Pancreas (tissue), 10 donors: ENCODE measurements at regions not wholly inside any gene's neighbourhood (a gene's known extent, or its start where the extent isn't known, plus 50 kb on each side); places are given as distances from the start of the nearest gene placed in this dataset.

ENCODE experiments used
- ATAC-seq, 4 donors: fragments of 200-7000 bp; cut with Tn5 transposase; one replicate each; pipeline versions ENCODE4 v1.8.0 to v1.9.1; 2020; ENCODE audit warnings: mild to moderate bottlenecking in 4 of 4, moderate library complexity in 4 of 4
- DNase-seq, 6 donors: peaks; one replicate each; pipeline ENCODE4 v3.0.0-alpha.2; 2020
- FAIRE-seq: peaks from 2 replicates; lab custom pipeline; 2012; peaks lifted over from hg19 to GRCh38; lab: Jason Lieb, UNC
- H3K27ac ChIP-seq, 4 donors: fragments of 200-600 bp; sonication (generic); 1 replicate in 3 of 4; 2 replicates in 1 of 4; pipeline versions ENCODE4 v1.5.0 to v1.8.0; 2020
- H3K27me3 ChIP-seq, 4 donors: fragments of 200-600 bp; one replicate each; pipeline ENCODE4 v1.8.0; 2021
- H3K36me3 ChIP-seq, 3 donors: fragments of 200-600 bp; sonication (generic) in 1 of 3; one replicate each; pipeline versions ENCODE4 v1.5.0 to v1.8.0; 2020 to 2021
- H3K4me1 ChIP-seq, 3 donors: fragments of 200-600 bp; one replicate each; pipeline ENCODE4 v1.8.0; 2021
- H3K4me3 ChIP-seq, 4 donors: fragments of 200-600 bp; sonication (generic) in 2 of 4; one replicate each; pipeline versions ENCODE4 v1.5.0 to v1.8.0; 2020 to 2021
- H3K9me3 ChIP-seq, 4 donors: fragments of 200-600 bp; one replicate each; pipeline ENCODE4 v1.8.0; 2021
- CTCF ChIP-seq, 4 donors: fragments of 200-600 bp; sonication (generic) in 3 of 4; IDR thresholded peaks; one replicate each; pipeline versions ENCODE4 v1.5.0 to v1.8.0; 2021; ENCODE audit warnings: antibody characterized with exemption in 4 of 4
- WGBS, 2 donors: extraction: QIAGEN DNeasy Blood & Tissue Kit; methylation state at CpG; one replicate each; pipeline ENCODE4 v1.1.7; 2013; 5-methylcytosine and 5-hydroxymethylcytosine counted together
- intact Hi-C, 3 donors: fragments of 100-400 bp; cut with DNase I; formaldehyde crosslinking; loops; one replicate each; pipeline versions ENCODE4 v1.11.1 to v1.14.2; 2022
- donor health status: healthy with polysubstance abuse.
- donor health status: DM: no; HTN: no; CAD: no; lungs with moderate emphysema.
- donor health status: DM: no; HTN: no; CAD: no.
- donor health status: control.
- donor health status: control.
- donor health status: Bipolar disorder and iron deficiency.
- donor health status: DM: yes; HTN: yes; CAD: no.
- donor health status: DM: no; HTN: no; CAD: no.
- donor health status: DM: no; HTN: no; CAD: no.
- donor health status: DM: yes; HTN: yes; CAD: no.

DNA sequence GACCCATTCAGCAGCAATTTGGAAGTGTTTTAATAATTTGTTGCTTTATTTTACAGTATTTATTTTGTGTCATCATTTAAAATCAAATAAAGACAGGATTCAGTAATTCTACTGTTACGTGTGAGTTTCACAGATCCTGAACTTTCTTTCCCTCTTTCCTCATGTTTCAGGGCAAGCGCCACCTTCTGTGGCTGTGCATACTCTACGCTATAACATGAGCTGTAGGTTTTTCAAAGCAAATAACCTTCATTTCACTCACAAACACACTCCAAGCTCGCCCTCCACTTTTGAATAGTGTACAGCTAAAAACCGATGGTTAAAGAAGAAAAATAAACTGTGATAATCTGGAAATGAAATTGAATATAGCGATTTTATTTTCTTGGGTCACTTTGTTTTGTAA lies 753.3 kb downstream of the OLFM4 start:
- FAIRE-seq (no peak), ATAC-seq (peak in 1 of 4 donors; percentile 38), DNase-seq (no peak)
- H3K27me3 ChIP-seq, result peaks cover 0 to 12% (median 0%) of the 10 kb centered on the region in 4 donors
- no peaks in the 10 kb centered on the region for H3K36me3 ChIP-seq
- peaks cover 0 to 4% (median 0%) of the 10 kb centered on the region in 3 donors for H3K4me1 ChIP-seq
- no peak overlapping the region for H3K27ac ChIP-seq
- TF ChIP-seq CTCF (IDR thresholded peaks at IDR 0.05), result no peak
- H3K4me3 ChIP-seq, result no peak overlapping the region
- WGBS, 2 donors, result 9 to 11% methylated on average over 6 of the region's 6 CpGs
- no peaks in the 10 kb centered on the region for H3K9me3 ChIP-seq
- intact Hi-C loops, result no loop called here

- Histone ChIP-seq H3K9me3 (no peaks in the 10 kb centered on the region), H3K4me3 (peak overlapping the region in 2 of 4 donors; percentile 11 to 31), H3K27me3 (peaks cover 0 to 12% (median 0%) of the 10 kb centered on the region in 4 donors), H3K4me1 (peaks cover 0 to 4% (median 0%) of the 10 kb centered on the region in 3 donors), H3K27ac (no peak overlapping the region), H3K36me3 (no peaks in the 10 kb centered on the region)
- DNase-seq (peak in 4 of 6 donors; percentile 16 to 42 (median 22)), FAIRE-seq (no peak), ATAC-seq (peak; percentile 83 to 92 (median 88))
- peak; percentile 53 to 77 (median 64) for TF ChIP-seq CTCF (IDR thresholded peaks at IDR 0.05)
- intact Hi-C loops, result no loop called here
- 1% methylated on average over 9 of the region's 9 CpGs for WGBS, 2 donors
Measured at GRCh38 chr13:53782488-53782961, 753.9 kb downstream of the OLFM4 start.

DNA sequence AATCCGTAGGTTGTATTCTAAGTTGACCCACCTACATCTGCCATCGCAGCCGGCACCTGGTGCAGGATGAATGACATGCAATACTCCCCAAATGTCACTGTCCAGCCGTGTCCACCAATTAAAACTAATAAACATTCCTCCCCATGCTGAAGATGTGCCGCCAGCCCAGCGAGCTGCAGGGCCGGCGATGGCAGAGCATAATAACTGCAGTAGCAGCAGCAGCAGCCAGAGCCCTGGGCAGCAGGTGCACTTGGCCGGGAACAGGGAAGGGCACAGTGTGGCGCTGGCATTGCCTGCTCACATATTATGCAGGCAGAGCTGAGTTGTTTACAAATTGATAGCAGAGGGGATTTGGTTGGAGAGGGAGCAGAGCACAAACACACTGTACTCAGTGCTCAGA lies 754.9 kb downstream of the OLFM4 start:
- peaks cover 0 to 4% (median 0%) of the 10 kb centered on the region in 3 donors for H3K4me1 ChIP-seq
- peaks cover 0 to 11% (median 0%) of the 10 kb centered on the region in 4 donors for H3K27me3 ChIP-seq
- H3K9me3 ChIP-seq, result no peaks in the 10 kb centered on the region
- 34 to 40% methylated on average over 10 of the region's 10 CpGs for WGBS, 2 donors
- no peaks in the 10 kb centered on the region for H3K36me3 ChIP-seq
- no peak overlapping the region for H3K27ac ChIP-seq
- intact Hi-C loops, result no loop called here
- no peak for TF ChIP-seq CTCF (IDR thresholded peaks at IDR 0.05)
- no peak for FAIRE-seq
- peak; percentile 53 to 81 (median 74) for ATAC-seq
- peak in 4 of 6 donors; percentile 17 to 61 (median 41) for DNase-seq
- H3K4me3 ChIP-seq, result no peak overlapping the region

DNA sequence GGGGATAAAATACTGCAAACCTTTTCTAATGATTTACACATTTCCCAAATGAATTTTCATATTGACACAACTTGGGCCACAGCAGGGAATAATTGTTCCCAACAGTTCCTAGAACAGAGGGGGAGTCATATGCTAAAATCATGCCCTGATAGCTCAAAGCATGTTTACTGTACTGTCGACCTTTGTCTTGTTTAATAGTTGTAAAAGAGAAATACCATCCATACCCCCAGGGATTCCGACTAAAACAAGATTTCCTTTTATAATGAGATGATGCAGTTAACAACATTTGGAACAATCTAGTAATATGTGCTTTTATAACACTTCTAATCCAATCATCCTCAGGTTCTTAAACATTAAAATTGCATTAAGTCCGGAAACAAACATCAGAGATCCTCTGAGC lies 759.7 kb downstream of the OLFM4 start:
- no peak overlapping the region for H3K4me3 ChIP-seq
- intact Hi-C loops, result no loop called here

More for the DNA sequence above, 759.7 kb downstream of the OLFM4 start:
- DNase-seq (no peak), ATAC-seq (no peak), FAIRE-seq (no peak)
- Histone ChIP-seq H3K27ac (no peak overlapping the region), H3K9me3 (no peaks in the 10 kb centered on the region), H3K36me3 (no peaks in the 10 kb centered on the region), H3K4me1 (no peaks in the 10 kb centered on the region), H3K27me3 (no peaks in the 10 kb centered on the region)
- WGBS, 2 donors, result 33 to 52% methylated on average over 3 of the region's 3 CpGs
- no peak for TF ChIP-seq CTCF (IDR thresholded peaks at IDR 0.05)
